H4 (cell line): ENCODE measurements at regions not wholly inside any gene's neighbourhood (a gene's known extent, or its start where the extent isn't known, plus 50 kb on each side); places are given as distances from the start of the nearest gene placed in this dataset.

Experiments used
- DNase-seq: peaks from one replicate; pipeline ENCODE4 v3.0.0-alpha.2; 2015; ENCODE audit warnings: low spot score

DNA sequence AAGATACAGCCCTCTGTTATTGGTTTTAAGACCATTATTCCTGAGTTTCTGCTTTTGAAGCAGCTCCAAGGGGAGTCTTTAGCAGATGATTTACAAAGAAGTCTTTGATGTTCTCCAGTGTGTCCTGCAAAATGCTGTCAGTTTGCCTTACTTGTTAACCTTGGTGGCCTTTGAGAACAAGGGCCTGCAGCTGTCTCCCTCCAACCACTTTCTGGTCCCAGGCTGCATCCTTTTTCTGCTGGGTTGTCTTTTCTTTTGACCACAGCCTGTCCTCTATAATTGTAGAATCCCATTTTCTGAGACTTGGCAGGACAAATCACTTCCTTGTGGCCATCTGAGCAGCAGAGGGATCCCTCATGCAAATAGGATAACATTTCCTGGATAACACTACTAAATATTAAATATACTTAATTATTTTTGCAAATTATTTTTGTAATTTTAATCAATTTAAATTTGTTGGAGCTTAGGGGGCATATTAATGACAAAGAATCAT lies 281.4 kb downstream of the DMRT2 start:
- DNase-seq = no peak

GRCh38 chr9:1332156-1332555 lies 282.0 kb downstream of the DMRT2 start:
- DNase-seq = no peak

GRCh38 chr9:1335174-1335573 lies 285.0 kb downstream of the DMRT2 start:
- DNase-seq = no peak

GRCh38 chr9:1337169-1337568 lies 287.0 kb downstream of the DMRT2 start:
- peak; percentile 7 for DNase-seq

GRCh38 chr9:1340390-1340789 lies 290.2 kb downstream of the DMRT2 start:
- DNase-seq = no peak

DNA sequence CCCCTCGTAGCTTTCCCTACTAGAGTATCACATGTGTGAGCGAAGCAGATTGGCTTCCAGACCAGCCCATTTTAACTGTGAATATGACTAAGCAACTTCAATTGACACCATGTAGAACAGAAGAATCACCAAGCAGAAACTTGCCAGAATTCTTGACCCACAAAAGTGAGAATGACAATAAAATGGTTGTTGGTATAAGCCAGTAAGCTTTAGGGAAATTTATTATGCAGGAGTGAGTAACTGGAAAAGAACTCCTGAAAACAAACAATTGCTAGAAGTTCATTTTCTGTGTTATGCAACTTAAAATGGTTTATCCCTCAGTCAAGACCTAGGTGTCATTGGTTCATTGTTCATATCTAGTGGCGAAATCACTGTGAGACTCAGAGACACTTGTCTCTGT lies 303.1 kb downstream of the DMRT2 start:
- DNase-seq = peak; percentile 8

- peak; percentile 38 for DNase-seq
Measured at GRCh38 chr9:1354086-1354485, 303.9 kb downstream of the DMRT2 start.

DNA sequence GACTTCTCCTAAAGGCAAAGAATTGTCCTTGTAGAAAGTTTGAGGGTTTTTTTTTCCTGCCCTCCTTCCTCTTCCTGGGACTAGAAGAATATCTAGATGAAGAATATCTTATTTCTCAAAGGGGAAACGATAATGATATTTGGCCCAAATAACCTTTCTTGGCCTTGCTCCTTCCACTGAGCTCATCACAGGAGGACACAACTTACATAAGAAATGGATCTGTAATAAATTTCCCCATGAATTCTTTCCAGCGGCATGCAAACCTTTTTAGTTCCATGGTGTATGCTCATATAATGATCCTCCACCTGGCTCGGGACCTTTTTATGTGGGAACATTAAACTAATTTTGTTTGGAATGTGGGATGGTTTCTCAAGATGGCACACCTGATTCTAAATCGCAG lies 304.4 kb downstream of the DMRT2 start:
- DNase-seq = no peak

GRCh38 chr9:1355656-1356055 lies 305.5 kb downstream of the DMRT2 start:
- no peak for DNase-seq

- DNase-seq = no peak
Measured at GRCh38 chr9:1362845-1363244, 312.7 kb downstream of the DMRT2 start.

GRCh38 chr9:1366276-1366675 lies 316.1 kb downstream of the DMRT2 start:
- DNase-seq = no peak

DNA sequence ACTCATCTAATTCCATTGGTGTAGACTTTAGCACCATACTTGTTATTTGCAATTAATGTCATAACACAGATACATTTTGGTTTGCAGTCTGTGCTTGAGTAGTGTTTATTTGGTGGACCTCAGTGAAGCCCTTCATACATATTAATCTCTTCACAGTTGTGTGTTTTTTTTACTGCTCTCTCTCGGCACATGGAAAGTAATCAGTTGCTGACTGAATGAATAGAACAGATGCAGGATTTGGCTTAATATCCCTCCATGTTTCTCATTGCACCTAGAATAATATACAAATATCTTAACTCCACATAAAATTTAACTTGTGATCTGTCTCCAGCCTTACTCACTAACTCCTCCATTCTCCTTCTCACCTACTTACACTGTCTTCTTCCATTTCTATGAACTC lies 319.1 kb downstream of the DMRT2 start:
- no peak for DNase-seq

GRCh38 chr9:1373445-1373844 lies 323.3 kb downstream of the DMRT2 start:
- DNase-seq = no peak

DNA sequence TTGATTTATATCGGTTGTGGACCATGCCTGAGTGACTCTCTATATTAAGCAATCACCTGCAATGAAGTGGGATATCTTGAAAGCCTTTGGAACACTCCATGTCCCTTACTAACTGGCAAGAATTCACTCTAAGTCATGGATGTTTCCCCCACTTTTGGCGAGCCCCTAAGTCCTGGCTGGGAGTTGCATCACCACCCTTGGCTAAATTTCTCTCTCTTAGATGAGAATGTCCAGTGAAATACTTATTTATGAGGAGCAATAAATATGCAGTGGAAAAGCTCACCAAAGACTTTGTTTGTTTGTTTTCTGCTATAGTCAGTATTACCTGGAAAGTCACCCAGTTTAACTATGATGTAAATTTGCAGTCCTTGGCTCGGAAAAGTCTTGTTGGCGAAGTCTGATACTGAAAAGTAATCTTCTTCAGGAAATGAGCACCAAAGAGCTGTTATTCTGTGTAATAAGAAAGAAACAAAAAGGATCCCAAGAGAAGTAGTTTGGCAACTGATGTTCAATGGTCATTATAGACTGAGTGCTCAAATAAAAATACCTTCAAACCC lies 333.8 kb downstream of the DMRT2 start:
- DNase-seq = no peak

DNA sequence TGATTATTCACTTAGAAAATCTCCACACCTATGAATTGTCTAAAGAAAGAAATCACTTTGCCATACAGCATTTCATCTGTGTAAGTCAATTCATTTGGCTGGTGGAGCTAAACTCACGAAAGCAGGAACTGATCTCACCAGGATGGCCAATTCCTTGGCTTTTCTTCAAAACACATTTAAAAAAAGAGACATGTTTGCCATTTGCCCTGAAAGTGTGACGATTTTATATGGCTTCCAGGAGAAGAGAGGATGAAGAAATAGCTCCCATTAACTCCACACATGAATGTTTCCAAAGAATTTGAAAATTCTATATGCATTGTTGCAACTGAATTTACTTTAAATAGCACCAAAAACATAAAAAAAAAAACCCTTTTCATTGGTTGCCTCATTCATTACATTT lies 334.7 kb downstream of the DMRT2 start:
- DNase-seq = no peak

DNA sequence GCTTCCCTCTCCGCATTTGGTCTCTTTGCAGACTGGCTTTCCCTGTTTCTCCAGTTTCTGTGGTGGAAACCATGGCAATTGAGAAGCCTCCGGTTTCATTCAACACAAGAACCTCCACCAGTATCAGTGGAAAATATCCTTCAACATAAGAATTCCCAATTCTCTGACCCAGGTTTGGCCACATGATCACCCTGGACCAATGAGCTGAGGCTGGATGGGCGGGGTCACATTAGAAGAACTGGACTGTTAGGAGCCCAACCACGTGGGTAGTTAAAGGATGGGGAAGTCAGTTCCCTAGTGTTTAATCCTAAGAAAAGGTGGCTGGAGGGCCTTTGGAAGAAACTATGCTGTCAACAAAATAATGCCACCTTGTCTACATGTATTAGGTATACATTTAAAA lies 336.3 kb downstream of the DMRT2 start:
- DNase-seq = no peak

- DNase-seq = no peak
Measured at GRCh38 chr9:1388216-1388615, 338.1 kb downstream of the DMRT2 start.

GRCh38 chr9:1400983-1401382 lies 350.8 kb downstream of the DMRT2 start:
- no peak for DNase-seq

DNA sequence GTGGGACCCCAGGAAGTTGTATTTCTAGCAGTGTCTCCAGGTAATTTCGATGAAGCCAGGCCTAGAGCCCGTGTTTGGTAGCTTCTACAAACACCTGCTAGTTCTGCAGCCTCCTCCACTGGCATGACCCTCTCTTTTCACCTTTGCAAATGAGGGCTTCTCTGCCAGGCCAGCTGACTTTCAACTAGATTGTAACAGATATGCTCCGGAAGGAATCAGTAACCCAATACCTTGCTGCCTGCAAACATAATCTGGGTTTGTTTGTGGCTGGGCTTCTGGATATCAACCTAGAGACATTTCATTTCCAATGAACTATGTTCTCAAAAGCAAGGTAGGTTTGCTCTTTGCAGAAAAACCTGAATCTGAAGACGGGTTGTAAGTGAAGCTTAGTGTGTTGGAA lies 354.8 kb downstream of the DMRT2 start:
- DNase-seq = no peak

- no peak for DNase-seq
Measured at GRCh38 chr9:1411826-1412225, 361.7 kb downstream of the DMRT2 start.

DNA sequence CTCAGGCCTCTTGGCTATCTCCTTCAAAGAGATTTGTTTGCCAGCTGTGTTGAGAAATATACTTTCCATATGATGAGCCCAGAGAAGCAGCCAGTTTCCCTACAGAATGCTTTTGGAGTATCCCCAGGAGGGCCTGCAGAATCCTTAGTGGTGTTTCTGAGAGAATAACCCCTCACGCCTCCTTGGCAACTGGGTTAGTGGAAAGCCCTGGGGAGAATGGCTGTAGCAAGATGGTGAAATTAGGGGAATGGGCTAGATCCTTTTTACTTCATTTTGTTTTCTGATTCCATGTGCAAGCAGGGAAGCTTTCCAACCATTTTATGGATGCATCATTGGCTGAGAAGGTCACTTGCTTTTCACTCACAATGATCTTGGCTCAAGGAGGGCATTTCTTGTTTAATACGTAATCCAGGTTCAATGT lies 364.6 kb downstream of the DMRT2 start:
- no peak for DNase-seq

GRCh38 chr9:1415146-1415545 lies 365.0 kb downstream of the DMRT2 start:
- DNase-seq = no peak

DNA sequence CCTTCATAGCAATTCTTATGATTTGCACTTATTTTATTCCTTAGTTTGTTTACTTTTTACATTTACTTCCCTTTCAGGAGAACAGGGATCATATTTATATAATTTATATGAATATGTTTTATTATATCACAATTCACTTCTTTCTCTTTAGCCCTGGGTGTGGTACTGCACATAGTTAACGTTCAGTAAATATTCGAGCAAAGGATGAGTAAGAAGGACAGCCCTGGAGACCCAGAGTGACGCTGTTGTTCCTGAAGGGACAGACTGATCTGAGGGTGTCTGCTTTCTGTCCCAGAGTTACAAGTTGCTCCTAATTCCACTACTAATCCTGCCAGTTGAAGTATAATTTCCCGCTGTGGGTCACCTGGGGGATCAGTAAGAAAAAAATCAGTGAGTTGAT lies 366.1 kb downstream of the DMRT2 start:
- DNase-seq = no peak

GRCh38 chr9:1421436-1421835 lies 371.3 kb downstream of the DMRT2 start:
- DNase-seq = no peak
